SJSA1 (cell line): ENCODE measurements at regions not wholly inside any gene's neighbourhood (a gene's known extent, or its start where the extent isn't known, plus 50 kb on each side); places are given as distances from the start of the nearest gene placed in this dataset.

Experiments
- DNase-seq, 2 experiments: peaks; one replicate each; pipeline ENCODE4 v3.0.0-alpha.2; 2015 to 2020; ENCODE audit warnings: low spot score in 2 of 2, low read depth in 1 of 2
- H3K27ac ChIP-seq: fragments of 250-450 bp; sonication (Bioruptor Pico); 2 replicates; pipeline ENCODE4 v1.5.1; 2020; ENCODE audit warnings: mild to moderate bottlenecking, moderate library complexity
- H3K27me3 ChIP-seq: fragments of 250-450 bp; sonication (Bioruptor Pico); replicated peaks from 2 replicates; pipeline ENCODE4 v1.5.1; 2020; ENCODE audit warnings: mild to moderate bottlenecking, moderate library complexity
- H3K36me3 ChIP-seq: fragments of 250-450 bp; sonication (Bioruptor Pico); 2 replicates; pipeline ENCODE4 v1.5.1; 2020; ENCODE audit warnings: mild to moderate bottlenecking
- H3K4me1 ChIP-seq: fragments of 250-450 bp; sonication (Bioruptor Pico); replicated peaks from 2 replicates; pipeline ENCODE4 v1.6.1; 2021; ENCODE audit warnings: mild to moderate bottlenecking
- H3K4me3 ChIP-seq: fragments of 250-450 bp; sonication (Bioruptor Pico); 2 replicates; pipeline ENCODE4 v1.5.1; 2020; ENCODE audit warnings: mild to moderate bottlenecking
- H3K9me3 ChIP-seq: fragments of 250-450 bp; sonication (Bioruptor Pico); replicated peaks from 2 replicates; pipeline ENCODE4 v1.5.1; 2020; ENCODE audit warnings: mild to moderate bottlenecking

DNA sequence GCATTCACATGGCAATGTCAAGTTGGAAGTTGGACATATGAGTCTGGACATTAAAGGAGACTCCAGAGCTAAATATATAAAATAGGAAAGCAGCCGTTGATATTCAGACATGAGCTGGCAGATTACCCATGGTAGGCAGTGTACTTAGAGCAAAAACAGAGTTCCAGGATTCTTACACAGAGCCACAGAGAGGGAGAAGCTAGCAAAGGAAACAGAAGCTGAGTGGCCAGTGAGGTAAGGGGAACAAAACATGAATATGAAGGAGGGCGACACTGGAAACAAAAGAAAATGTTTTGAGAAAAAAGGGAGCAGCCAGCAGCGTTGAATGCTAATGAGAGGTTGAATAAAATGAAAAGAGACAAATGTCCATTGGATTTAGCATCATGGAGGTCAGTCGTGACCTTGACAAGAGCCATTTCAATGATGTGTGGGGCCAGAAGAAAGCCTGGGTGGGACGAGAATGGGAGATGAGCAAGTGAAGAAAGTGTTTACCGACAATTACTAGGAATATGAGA is 198.4 kb downstream of the POU4F1 start:
- no peaks in the 10 kb centered on the region for H3K9me3 ChIP-seq
- no peak overlapping the region for H3K4me3 ChIP-seq
- no peak overlapping the region for H3K27ac ChIP-seq
- no peaks in the 10 kb centered on the region for H3K36me3 ChIP-seq
- DNase-seq: no peak
- 0 out of 2 replicates have a peak, but pooled peaks cover 4% of the 10 kb centered on the region for H3K27me3 ChIP-seq
- no peaks in the 10 kb centered on the region for H3K4me1 ChIP-seq

DNA sequence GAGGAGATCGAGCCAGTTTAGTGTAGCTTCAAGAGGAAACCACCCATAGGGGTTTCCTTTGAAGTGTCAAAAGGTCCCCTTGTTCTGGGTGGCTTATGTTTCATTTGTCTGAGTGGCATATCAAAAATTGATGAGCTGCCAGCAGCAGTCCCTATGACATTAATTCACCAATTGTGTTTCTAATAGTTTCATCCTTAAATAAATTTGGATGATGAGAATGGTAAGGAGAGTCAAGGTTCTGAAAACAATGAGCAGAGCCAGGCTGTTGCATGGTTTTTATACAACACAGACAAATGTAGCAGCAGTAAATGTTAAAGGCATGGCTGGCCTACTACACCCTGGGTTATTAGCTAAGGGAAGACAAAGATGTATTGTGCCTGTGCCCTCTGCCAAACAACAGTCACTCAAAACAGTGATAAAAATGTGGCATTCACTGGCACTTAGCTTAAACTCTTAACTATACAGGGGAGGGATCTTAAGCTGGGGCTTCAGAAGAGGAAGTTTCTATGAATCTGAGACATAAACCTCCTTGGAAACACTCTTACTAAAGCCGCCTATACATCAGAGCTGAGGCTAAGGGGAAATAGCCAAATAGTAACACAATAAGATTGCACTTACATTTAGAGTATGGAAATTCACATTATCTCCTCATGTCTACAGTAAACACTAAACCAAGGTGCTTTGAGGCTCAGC is 200.5 kb downstream of the POU4F1 start:
- 0 out of 2 replicates have a peak, but pooled peaks cover 4% of the 10 kb centered on the region for H3K27me3 ChIP-seq
- DNase-seq: no peak
- no peaks in the 10 kb centered on the region for H3K36me3 ChIP-seq
- H3K27ac ChIP-seq: no peak overlapping the region
- H3K4me3 ChIP-seq: no peak overlapping the region
- H3K4me1 ChIP-seq: no peaks in the 10 kb centered on the region
- no peaks in the 10 kb centered on the region for H3K9me3 ChIP-seq

DNA sequence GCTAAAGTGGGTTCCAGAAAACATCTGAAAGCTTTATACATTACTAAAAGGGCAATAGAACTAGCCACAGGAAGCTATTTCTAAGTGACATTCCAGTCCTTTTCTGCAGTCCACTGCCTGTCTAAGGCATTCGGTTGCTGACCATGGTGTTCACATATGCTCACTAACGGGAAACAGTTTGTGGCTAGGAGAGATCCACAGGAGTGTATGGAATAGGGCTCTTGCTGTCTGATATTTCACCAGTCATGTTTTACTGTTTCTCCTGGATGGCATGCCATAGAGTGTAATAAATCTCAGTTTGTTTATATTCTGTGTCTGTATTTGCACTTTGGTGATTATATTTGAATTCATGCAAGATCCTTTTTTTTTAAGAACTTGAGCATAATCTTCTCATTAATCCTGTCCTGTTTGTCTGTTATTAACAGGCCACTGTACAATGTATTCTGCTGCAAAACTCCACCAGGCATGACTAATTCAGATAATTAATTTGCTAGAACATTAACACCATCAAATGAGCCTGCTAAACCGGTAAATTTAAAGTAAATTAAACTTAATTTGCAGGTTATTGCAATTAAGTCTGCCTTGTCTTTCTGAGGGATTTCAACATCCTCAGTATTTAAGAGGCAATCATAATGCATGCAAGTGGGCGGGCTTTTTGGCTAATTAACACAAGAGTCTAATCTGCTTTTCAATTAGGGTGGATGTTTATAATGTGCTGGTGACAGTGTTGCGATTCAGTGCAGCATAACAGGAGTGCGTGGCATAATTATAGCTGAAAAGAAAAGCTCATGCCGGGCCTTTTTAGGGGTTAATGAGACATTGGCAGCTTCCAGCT is 201.3 kb downstream of the POU4F1 start:
- H3K27me3 ChIP-seq: 0 out of 2 replicates have a peak, but pooled peaks cover 4% of the 10 kb centered on the region
- DNase-seq: no peak

DNA sequence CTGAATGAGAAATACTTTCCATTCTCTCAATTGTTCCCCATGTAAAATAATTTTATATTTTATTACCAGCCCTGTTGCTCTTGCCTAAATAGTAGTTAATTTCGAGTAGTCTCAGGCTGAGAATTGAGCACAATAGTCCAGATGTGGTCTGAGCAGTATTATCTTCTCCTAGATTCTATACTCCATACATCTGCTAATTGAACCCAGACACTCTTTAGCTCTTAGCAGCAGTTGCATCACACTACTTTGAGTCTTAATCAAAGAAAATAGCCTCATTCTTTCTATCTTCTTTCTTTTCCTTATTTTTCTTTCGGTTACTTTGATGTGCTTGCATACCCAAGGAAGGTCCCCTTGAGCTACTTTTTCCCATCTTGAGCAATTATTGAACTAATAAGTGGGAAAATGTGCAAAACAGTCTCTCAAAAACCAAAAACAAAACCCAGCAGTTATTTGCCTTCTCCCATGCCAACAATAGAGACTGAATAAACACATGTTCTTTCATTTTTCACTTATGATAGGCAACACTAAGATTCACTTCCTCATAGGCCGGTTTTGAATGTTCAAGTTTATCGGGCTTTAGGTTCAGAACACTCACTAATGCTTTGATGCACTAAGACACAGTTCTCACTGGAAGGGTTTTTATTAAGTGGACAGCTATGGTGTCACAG is 204.5 kb downstream of the POU4F1 start:
- DNase-seq: no peak
- Histone ChIP-seq H3K27me3 (no peaks in the 10 kb centered on the region), H3K9me3 (no peaks in the 10 kb centered on the region), H3K4me3 (no peak overlapping the region), H3K36me3 (no peaks in the 10 kb centered on the region), H3K27ac (no peak overlapping the region), H3K4me1 (no peaks in the 10 kb centered on the region)

More for the DNA sequence above, 201.3 kb downstream of the POU4F1 start:
- Histone ChIP-seq H3K4me3 (no peak overlapping the region), H3K4me1 (no peaks in the 10 kb centered on the region), H3K36me3 (no peaks in the 10 kb centered on the region), H3K27ac (no peak overlapping the region), H3K9me3 (no peaks in the 10 kb centered on the region)

DNA sequence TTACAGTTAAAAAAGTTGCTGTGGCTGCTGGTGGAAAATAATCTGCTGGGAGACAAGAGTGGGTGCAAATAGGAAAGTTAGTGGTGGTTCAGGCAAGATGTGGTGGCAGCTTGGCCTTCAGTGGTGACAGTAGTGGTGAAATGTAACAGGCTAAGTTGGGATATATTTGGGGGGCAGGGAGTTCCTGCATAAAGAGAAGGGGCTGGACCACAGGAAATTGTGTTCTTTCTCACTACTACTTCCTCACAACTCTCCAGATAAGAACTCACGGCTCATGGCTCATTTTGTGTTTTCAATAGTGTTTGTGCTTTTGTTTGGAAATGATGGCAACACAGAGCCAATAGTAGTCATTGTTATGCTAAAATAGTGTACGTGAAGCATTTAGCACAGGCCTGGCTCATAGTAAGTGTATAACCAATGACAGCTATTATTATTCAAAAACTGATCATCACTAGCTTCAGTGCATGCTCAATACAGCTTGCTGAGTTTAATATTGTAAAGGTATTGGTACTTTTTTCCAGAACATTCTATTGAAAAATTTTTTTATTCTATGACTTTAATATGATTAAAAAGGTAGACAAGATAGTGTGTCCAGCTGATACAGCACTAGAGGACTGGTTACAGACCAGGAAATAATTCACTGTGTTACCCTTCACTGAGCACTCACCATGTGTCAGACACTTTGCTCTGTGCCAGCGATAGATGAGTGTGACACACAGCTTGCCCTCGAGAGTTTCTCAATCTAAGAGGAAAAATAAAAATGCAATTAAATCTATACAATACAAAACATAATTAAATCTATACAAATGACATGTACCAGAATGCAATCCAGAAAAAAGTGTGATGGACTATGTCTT is 209.8 kb downstream of the POU4F1 start:
- Histone ChIP-seq H3K9me3 (no peaks in the 10 kb centered on the region), H3K4me1 (no peaks in the 10 kb centered on the region), H3K27ac (no peak overlapping the region), H3K4me3 (no peak overlapping the region), H3K27me3 (no peaks in the 10 kb centered on the region), H3K36me3 (no peaks in the 10 kb centered on the region)
- no peak for DNase-seq

DNA sequence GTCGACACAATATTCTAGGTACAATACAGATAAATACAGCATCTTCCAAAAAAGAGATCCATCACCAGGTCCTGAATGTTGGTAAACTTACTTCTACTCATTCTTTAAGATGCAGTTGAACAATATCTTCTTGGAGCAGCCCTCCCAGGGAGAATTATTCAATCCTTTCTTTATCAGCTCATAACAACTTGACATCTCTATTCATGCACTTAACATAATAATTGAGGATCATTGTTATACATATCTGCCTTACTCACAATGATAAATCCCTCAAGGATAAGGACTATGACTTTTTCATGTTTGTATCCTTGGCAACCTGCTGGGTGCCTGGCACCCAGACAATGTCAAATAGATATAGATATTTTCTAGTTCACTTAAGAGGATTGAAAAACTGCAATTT is 219.5 kb downstream of the POU4F1 start:
- no peak overlapping the region for H3K27ac ChIP-seq
- DNase-seq: no peak
- H3K9me3 ChIP-seq: no peaks in the 10 kb centered on the region
- H3K36me3 ChIP-seq: no peaks in the 10 kb centered on the region
- no peak overlapping the region for H3K4me3 ChIP-seq
- no peaks in the 10 kb centered on the region for H3K27me3 ChIP-seq
- no peaks in the 10 kb centered on the region for H3K4me1 ChIP-seq

DNA sequence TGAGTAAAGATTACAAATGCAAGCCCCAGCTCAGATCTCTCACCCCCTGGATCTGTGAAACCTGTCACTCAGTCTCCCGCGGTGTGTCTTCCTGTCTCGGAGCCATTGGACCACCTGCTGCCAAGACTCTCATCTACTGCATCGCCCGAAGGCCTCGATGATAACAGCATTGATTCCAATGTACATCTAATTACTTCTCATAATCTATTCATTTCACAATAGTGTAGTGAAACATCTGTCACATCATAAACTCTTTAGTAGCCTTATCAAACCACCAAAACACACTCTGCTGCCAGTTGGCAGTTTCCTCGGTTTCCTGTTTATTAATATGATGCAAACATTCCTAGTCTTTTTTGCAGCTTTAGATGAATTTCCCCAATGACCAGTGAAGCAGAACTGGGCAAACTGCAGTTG is 220.3 kb downstream of the POU4F1 start:
- no peak overlapping the region for H3K27ac ChIP-seq
- no peaks in the 10 kb centered on the region for H3K36me3 ChIP-seq
- DNase-seq: no peak
- no peaks in the 10 kb centered on the region for H3K27me3 ChIP-seq
- no peaks in the 10 kb centered on the region for H3K4me1 ChIP-seq
- no peak overlapping the region for H3K4me3 ChIP-seq
- no peaks in the 10 kb centered on the region for H3K9me3 ChIP-seq

DNA sequence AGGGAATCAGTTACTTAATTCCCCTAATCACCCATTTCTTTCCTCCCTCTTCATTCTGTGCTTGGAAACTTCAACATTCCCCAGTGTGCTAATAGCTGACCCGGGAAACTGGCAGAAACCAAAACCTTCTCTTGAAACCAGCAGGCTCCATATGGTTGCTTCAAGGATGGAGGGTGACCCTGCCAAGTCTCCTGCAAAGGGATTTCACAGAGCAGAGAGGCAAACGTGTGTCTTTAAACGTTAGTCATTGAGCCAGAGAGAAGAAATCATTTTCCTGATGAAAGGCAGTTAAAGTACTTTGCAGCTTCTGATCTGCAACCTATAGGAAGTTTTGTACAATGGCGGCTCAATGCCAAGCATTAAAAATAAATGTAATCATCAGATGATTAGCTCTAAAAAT is 220.9 kb downstream of the POU4F1 start:
- no peaks in the 10 kb centered on the region for H3K9me3 ChIP-seq
- H3K27ac ChIP-seq: no peak overlapping the region
- DNase-seq: no peak
- no peaks in the 10 kb centered on the region for H3K27me3 ChIP-seq
- H3K4me3 ChIP-seq: no peak overlapping the region
- no peaks in the 10 kb centered on the region for H3K36me3 ChIP-seq
- H3K4me1 ChIP-seq: no peaks in the 10 kb centered on the region

DNA sequence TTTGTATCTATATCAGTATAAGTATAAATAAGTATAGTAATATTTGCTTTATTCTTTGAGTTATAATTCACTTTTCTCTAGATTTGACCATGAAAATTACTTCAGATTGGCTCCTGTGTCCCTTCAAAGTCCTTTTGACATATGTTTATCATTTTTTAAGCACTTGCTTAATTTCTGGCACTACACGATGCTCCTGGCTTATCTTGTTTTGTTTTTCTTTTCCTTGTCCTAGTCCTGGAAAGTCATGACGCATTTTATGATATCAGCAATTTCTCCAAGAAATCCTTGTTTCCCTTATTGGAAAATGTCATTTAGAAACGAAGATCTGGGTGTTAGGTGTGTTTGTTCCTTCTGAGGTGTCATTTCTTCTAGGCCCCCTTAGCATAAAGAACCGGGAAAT is 226.5 kb downstream of the POU4F1 start:
- no peak overlapping the region for H3K4me3 ChIP-seq
- DNase-seq: no peak
- no peak overlapping the region for H3K27ac ChIP-seq
- H3K27me3 ChIP-seq: no peaks in the 10 kb centered on the region
- H3K36me3 ChIP-seq: no peaks in the 10 kb centered on the region
- H3K9me3 ChIP-seq: no peaks in the 10 kb centered on the region
- no peaks in the 10 kb centered on the region for H3K4me1 ChIP-seq

DNA sequence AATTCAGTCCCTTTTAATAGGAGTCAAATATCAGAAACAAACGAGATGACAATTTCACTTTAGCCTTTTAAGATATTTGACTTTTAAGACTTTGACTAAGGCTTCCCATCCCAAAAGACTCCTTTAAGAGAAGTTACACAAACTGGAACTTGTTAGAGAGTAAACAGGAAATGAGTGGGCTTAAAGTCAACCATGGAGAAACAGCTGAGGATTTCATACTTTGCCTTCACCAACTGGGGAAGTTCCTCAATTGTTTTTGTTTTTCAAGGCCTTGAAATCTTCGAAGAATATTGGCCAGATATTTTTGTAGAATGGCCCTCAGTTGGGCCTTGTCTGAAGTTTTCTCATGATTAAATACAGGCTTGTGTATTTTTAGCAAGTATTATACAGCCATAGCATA is 227.3 kb downstream of the POU4F1 start:
- H3K36me3 ChIP-seq: no peaks in the 10 kb centered on the region
- no peaks in the 10 kb centered on the region for H3K9me3 ChIP-seq

DNA sequence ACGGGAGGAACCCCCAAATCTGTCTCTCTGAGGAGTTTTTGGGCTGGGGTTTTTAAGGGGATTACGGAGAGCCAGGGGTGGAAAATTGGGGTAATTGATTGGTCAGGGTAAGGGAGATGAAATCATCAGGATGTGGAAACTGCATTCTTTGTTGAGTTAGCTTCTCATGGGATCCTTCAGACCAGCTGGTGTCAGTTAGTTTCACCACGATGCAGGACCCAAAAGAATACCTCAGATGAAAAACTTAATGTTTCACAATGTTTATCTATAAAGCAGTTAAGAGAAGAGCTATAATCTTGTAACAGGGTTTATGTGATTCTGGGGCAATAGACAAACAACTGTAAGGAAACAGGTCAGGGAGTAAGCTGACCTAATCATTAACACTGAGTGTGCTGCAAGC is 230.8 kb downstream of the POU4F1 start:
- no peaks in the 10 kb centered on the region for H3K36me3 ChIP-seq
- no peak overlapping the region for H3K4me3 ChIP-seq
- H3K4me1 ChIP-seq: no peaks in the 10 kb centered on the region
- no peaks in the 10 kb centered on the region for H3K9me3 ChIP-seq
- no peaks in the 10 kb centered on the region for H3K27me3 ChIP-seq
- no peak overlapping the region for H3K27ac ChIP-seq
- DNase-seq: no peak

More for the DNA sequence above, 227.3 kb downstream of the POU4F1 start:
- DNase-seq: no peak
- no peaks in the 10 kb centered on the region for H3K4me1 ChIP-seq
- no peak overlapping the region for H3K4me3 ChIP-seq
- no peak overlapping the region for H3K27ac ChIP-seq
- H3K27me3 ChIP-seq: no peaks in the 10 kb centered on the region

DNA sequence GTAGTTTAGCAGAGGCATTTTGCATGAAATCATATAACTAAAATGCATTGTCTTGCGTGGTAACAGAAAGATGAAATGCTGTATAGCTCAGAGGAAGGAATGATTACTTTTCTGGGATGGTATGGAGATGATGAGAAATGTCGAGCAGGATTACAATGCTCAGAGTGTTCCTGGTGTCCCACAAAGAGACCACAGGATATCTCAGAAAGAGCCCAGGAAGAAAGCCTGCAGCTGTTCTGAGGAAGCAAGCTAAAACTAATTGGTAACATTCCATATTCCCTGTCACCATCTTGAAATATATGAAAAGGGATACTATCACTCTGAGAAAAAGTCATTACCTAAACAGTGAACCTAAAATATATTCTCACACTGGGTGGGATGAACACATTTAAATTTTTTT is 233.1 kb downstream of the POU4F1 start:
- Histone ChIP-seq H3K4me3 (no peak overlapping the region), H3K4me1 (no peaks in the 10 kb centered on the region), H3K36me3 (no peaks in the 10 kb centered on the region), H3K27ac (no peak overlapping the region), H3K27me3 (no peaks in the 10 kb centered on the region), H3K9me3 (no peaks in the 10 kb centered on the region)
- no peak for DNase-seq

DNA sequence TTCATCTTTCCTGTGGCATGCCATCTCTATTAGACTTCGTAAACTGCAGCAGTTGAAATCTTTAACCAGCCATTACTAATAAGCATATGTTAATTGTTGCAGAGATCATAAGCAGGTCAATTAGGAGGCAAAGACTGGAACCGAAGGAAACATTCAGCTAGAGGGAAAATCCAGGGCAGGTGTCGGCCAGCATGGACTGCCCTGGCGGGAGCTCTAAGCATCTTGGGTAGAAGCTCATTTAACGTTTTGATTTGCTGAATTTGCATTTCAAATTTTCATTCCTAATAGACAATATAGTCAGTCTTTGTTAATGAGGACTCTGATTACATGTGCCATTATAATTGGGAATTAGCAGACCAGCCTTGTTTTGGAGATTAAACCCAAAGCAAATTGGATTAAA is 238.6 kb downstream of the POU4F1 start:
- Histone ChIP-seq H3K4me1 (no peaks in the 10 kb centered on the region), H3K36me3 (no peaks in the 10 kb centered on the region), H3K27ac (no peak overlapping the region), H3K27me3 (no peaks in the 10 kb centered on the region), H3K4me3 (no peak overlapping the region), H3K9me3 (no peaks in the 10 kb centered on the region)
- no peak for DNase-seq
